Naive thymus-derived CD4-positive, alpha-beta T cell (primary cell): ENCODE measurements at regions not wholly inside any gene's neighbourhood (a gene's known extent, or its start where the extent isn't known, plus 50 kb on each side); places are given as distances from the start of the nearest gene placed in this dataset.

Experiments
- ATAC-seq: fragments of 150-1000 bp; cut with Tn5 transposase; 2 replicates; pipeline ENCODE4 v1.10.0; 2021; ENCODE audit warnings: mild to moderate bottlenecking, moderate library complexity
- CTCF ChIA-PET: fragments of 350-600 bp; sonication (Branson Sonifier 250); formaldehyde crosslinking; loops from one replicate; lab custom pipeline; 2021; ENCODE audit warnings: antibody characterized with exemption; lab: Charles Lee
- POLR2A ChIA-PET: fragments of 350-600 bp; sonication (Branson Sonifier 250); formaldehyde crosslinking; loops from one replicate; lab custom pipeline; 2021; ENCODE audit warnings: antibody characterized with exemption, inconsistent platforms; lab: Charles Lee
- DNase-seq, 9 donors: peaks; one replicate each; pipeline versions ENCODE4 v3.0.0 to v3.0.0-alpha.2; 2020 to 2022; ENCODE audit warnings: mixed read lengths in 1 of 9
- H3K27ac ChIP-seq: one replicate; pipeline ENCODE4 v1.7.0; 2013; ENCODE audit warnings: mild to moderate bottlenecking, low read depth, low read length, moderate library complexity
- H3K27me3 ChIP-seq, 2 donors: one replicate each; pipeline ENCODE4 v1.7.0; 2013; ENCODE audit warnings: low read length in 2 of 2, mild to moderate bottlenecking in 2 of 2, moderate library complexity in 2 of 2; ENCODE audit not compliant: control insufficient read depth in 2 of 2, insufficient read depth in 2 of 2
- H3K36me3 ChIP-seq, 3 experiments: 1 replicate in 2 of 3; 2 replicates in 1 of 3; pipeline ENCODE4 v1.7.0; 2013; ENCODE audit warnings: low read length in 3 of 3, mild to moderate bottlenecking in 3 of 3, moderate library complexity in 1 of 3; ENCODE audit not compliant: insufficient read depth in 3 of 3, control insufficient read depth in 2 of 3
- H3K4me1 ChIP-seq, 2 donors: one replicate each; pipeline ENCODE4 v1.7.0; 2013; ENCODE audit warnings: low read length in 2 of 2, mild to moderate bottlenecking in 2 of 2, moderate library complexity in 1 of 2; ENCODE audit not compliant: control insufficient read depth in 2 of 2, insufficient read depth in 2 of 2
- H3K4me3 ChIP-seq: 2 replicates; pipeline ENCODE4 v1.7.0; 2013; ENCODE audit warnings: mild to moderate bottlenecking, low read length
- H3K9me3 ChIP-seq, 3 experiments: 1 replicate in 2 of 3; 2 replicates in 1 of 3; pipeline ENCODE4 v1.7.0; 2013; ENCODE audit warnings: low read length in 3 of 3; ENCODE audit not compliant: control insufficient read depth in 2 of 3
- H3K27ac Mint-ChIP-seq, 9 donors: one replicate each; pipeline ENCODE4 v1.8.0; 2020 to 2022; ENCODE audit warnings: mixed read lengths in 9 of 9, mild to moderate bottlenecking in 8 of 9, moderate library complexity in 5 of 9, inconsistent platforms in 2 of 9
- H3K27me3 Mint-ChIP-seq, 5 donors: one replicate each; pipeline ENCODE4 v1.8.0; 2021 to 2022; ENCODE audit warnings: mixed read lengths in 5 of 5, mild to moderate bottlenecking in 1 of 5
- H3K36me3 Mint-ChIP-seq, 5 donors: one replicate each; pipeline ENCODE4 v1.8.0; 2020 to 2022; ENCODE audit warnings: mixed read lengths in 5 of 5, mild to moderate bottlenecking in 3 of 5, inconsistent platforms in 1 of 5
- H3K4me1 Mint-ChIP-seq, 7 donors: one replicate each; pipeline ENCODE4 v1.8.0; 2020 to 2022; ENCODE audit warnings: mixed read lengths in 7 of 7, mild to moderate bottlenecking in 3 of 7, inconsistent platforms in 1 of 7
- H3K4me3 Mint-ChIP-seq, 10 donors: one replicate each; pipeline ENCODE4 v1.8.0; 2020 to 2022; ENCODE audit warnings: mild to moderate bottlenecking in 10 of 10, mixed read lengths in 10 of 10, moderate library complexity in 6 of 10, inconsistent platforms in 2 of 10
- H3K9me3 Mint-ChIP-seq, 11 donors: one replicate each; pipeline ENCODE4 v1.8.0; 2020 to 2022; ENCODE audit warnings: mixed read lengths in 11 of 11, mild to moderate bottlenecking in 4 of 11, inconsistent platforms in 1 of 11, moderate library complexity in 1 of 11
- intact Hi-C, 2 donors: fragments of 100-400 bp; cut with micrococcal nuclease; formaldehyde crosslinking; loops; one replicate each; pipeline ENCODE4 v1.15.1; 2023

GRCh38 chr1:37085393-37085792, 51.1 kb upstream of the GRIK3 start:
- DNase-seq (no peak), ATAC-seq (no peak)
- no peaks in the 10 kb centered on the region for H3K36me3 ChIP-seq
- no peaks in the 10 kb centered on the region for H3K9me3 Mint-ChIP-seq
- H3K27ac Mint-ChIP-seq: no peak overlapping the region
- H3K9me3 ChIP-seq: no peaks in the 10 kb centered on the region
- ChIA-PET CTCF (no interaction called here), POLR2A (no interaction called here)
- H3K4me3 Mint-ChIP-seq: no peak overlapping the region
- intact Hi-C loops: no loop called here
- no peaks in the 10 kb centered on the region for H3K4me1 Mint-ChIP-seq
- H3K27me3 Mint-ChIP-seq: peaks cover 0 to 38% (median 23%) of the 10 kb centered on the region in 5 donors
- H3K36me3 Mint-ChIP-seq: no peaks in the 10 kb centered on the region
- H3K27me3 ChIP-seq: no peaks in the 10 kb centered on the region
- no peaks in the 10 kb centered on the region for H3K4me1 ChIP-seq
- no peak overlapping the region for H3K27ac ChIP-seq
- H3K4me3 ChIP-seq: no peak overlapping the region

- Mint-ChIP-seq H3K27ac (no peak overlapping the region), H3K9me3 (no peaks in the 10 kb centered on the region), H3K4me3 (no peak overlapping the region), H3K27me3 (peaks cover 0 to 48% (median 31%) of the 10 kb centered on the region in 5 donors), H3K36me3 (no peaks in the 10 kb centered on the region), H3K4me1 (no peaks in the 10 kb centered on the region)
- DNase-seq (no peak), ATAC-seq (no peak)
- no peaks in the 10 kb centered on the region for H3K4me1 ChIP-seq
- CTCF ChIA-PET: no interaction called here
- H3K27ac ChIP-seq: no peak overlapping the region
- H3K9me3 ChIP-seq: no peaks in the 10 kb centered on the region
- H3K36me3 ChIP-seq: no peaks in the 10 kb centered on the region
- H3K4me3 ChIP-seq: no peak overlapping the region
- intact Hi-C loops: no loop called here
- POLR2A ChIA-PET: no interaction called here
- H3K27me3 ChIP-seq: no peaks in the 10 kb centered on the region
Measured at GRCh38 chr1:37089750-37090149, 55.4 kb upstream of the GRIK3 start.

GRCh38 chr1:37090671-37091070, 56.4 kb upstream of the GRIK3 start:
- ATAC-seq (no peak), DNase-seq (no peak)
- H3K27me3 ChIP-seq: no peaks in the 10 kb centered on the region
- CTCF ChIA-PET: no interaction called here
- no peak overlapping the region for H3K4me3 Mint-ChIP-seq
- H3K9me3 ChIP-seq: no peaks in the 10 kb centered on the region
- H3K27ac Mint-ChIP-seq: no peak overlapping the region
- no peak overlapping the region for H3K27ac ChIP-seq
- no peaks in the 10 kb centered on the region for H3K4me1 Mint-ChIP-seq
- H3K36me3 ChIP-seq: no peaks in the 10 kb centered on the region
- POLR2A ChIA-PET: no interaction called here
- H3K36me3 Mint-ChIP-seq: no peaks in the 10 kb centered on the region
- intact Hi-C loops: no loop called here
- no peak overlapping the region for H3K4me3 ChIP-seq
- H3K4me1 ChIP-seq: no peaks in the 10 kb centered on the region
- no peaks in the 10 kb centered on the region for H3K9me3 Mint-ChIP-seq
- H3K27me3 Mint-ChIP-seq: peaks cover 0 to 45% (median 30%) of the 10 kb centered on the region in 5 donors

- Mint-ChIP-seq H3K4me3 (no peak overlapping the region), H3K36me3 (no peaks in the 10 kb centered on the region), H3K27me3 (peaks cover 0 to 58% (median 35%) of the 10 kb centered on the region in 5 donors), H3K27ac (no peak overlapping the region), H3K4me1 (peaks cover 0 to 1% (median 0%) of the 10 kb centered on the region in 7 donors), H3K9me3 (peaks cover 0 to 1% (median 0%) of the 10 kb centered on the region in 11 donors)
- no peaks in the 10 kb centered on the region for H3K9me3 ChIP-seq
- no peaks in the 10 kb centered on the region for H3K27me3 ChIP-seq
- no peak overlapping the region for H3K27ac ChIP-seq
- CTCF ChIA-PET: no interaction called here
- intact Hi-C loops: no loop called here
- DNase-seq (no peak), ATAC-seq (no peak)
- no peaks in the 10 kb centered on the region for H3K36me3 ChIP-seq
- H3K4me1 ChIP-seq: no peaks in the 10 kb centered on the region
- POLR2A ChIA-PET: no interaction called here
- H3K4me3 ChIP-seq: no peak overlapping the region
Measured at GRCh38 chr1:37092937-37093336, 58.6 kb upstream of the GRIK3 start.

- no peaks in the 10 kb centered on the region for H3K36me3 Mint-ChIP-seq
- H3K4me3 Mint-ChIP-seq: no peak overlapping the region
- intact Hi-C loops: no loop called here
- peaks cover 0 to 65% (median 39%) of the 10 kb centered on the region in 5 donors for H3K27me3 Mint-ChIP-seq
- CTCF ChIA-PET: no interaction called here
- DNase-seq (no peak), ATAC-seq (no peak)
- no peaks in the 10 kb centered on the region for H3K36me3 ChIP-seq
- peaks cover 0 to 1% (median 0%) of the 10 kb centered on the region in 7 donors for H3K4me1 Mint-ChIP-seq
- POLR2A ChIA-PET: no interaction called here
- no peaks in the 10 kb centered on the region for H3K9me3 ChIP-seq
- no peak overlapping the region for H3K27ac ChIP-seq
- no peak overlapping the region for H3K4me3 ChIP-seq
- H3K9me3 Mint-ChIP-seq: peaks cover 0 to 1% (median 0%) of the 10 kb centered on the region in 11 donors
- H3K27ac Mint-ChIP-seq: no peak overlapping the region
- no peaks in the 10 kb centered on the region for H3K27me3 ChIP-seq
- no peaks in the 10 kb centered on the region for H3K4me1 ChIP-seq
Measured at GRCh38 chr1:37094302-37094701, 60.0 kb upstream of the GRIK3 start.

- ChIA-PET POLR2A (no interaction called here), CTCF (no interaction called here)
- intact Hi-C loops: no loop called here
- Mint-ChIP-seq H3K9me3 (peaks cover 0 to 1% (median 0%) of the 10 kb centered on the region in 11 donors), H3K4me3 (no peak overlapping the region), H3K4me1 (peaks cover 0 to 1% (median 0%) of the 10 kb centered on the region in 7 donors), H3K27me3 (peaks cover 0 to 71% (median 30%) of the 10 kb centered on the region in 5 donors), H3K36me3 (no peaks in the 10 kb centered on the region), H3K27ac (no peak overlapping the region)
- Histone ChIP-seq H3K4me3 (no peak overlapping the region), H3K27me3 (no peaks in the 10 kb centered on the region), H3K36me3 (no peaks in the 10 kb centered on the region), H3K4me1 (no peaks in the 10 kb centered on the region), H3K9me3 (no peaks in the 10 kb centered on the region), H3K27ac (no peak overlapping the region)
- ATAC-seq (no peak), DNase-seq (no peak)
Measured at GRCh38 chr1:37096523-37096922, 62.2 kb upstream of the GRIK3 start.

GRCh38 chr1:37097731-37098130, 63.4 kb upstream of the GRIK3 start:
- ChIA-PET POLR2A (no interaction called here), CTCF (no interaction called here)
- ATAC-seq (no peak), DNase-seq (no peak)
- H3K4me3 ChIP-seq: no peak overlapping the region
- no peaks in the 10 kb centered on the region for H3K27me3 ChIP-seq
- no peak overlapping the region for H3K27ac ChIP-seq
- Mint-ChIP-seq H3K9me3 (peaks cover 0 to 3% (median 0%) of the 10 kb centered on the region in 11 donors), H3K36me3 (no peaks in the 10 kb centered on the region), H3K27me3 (peaks cover 2 to 71% (median 31%) of the 10 kb centered on the region in 5 donors), H3K4me3 (no peak overlapping the region), H3K4me1 (peaks cover 0 to 3% (median 0%) of the 10 kb centered on the region in 7 donors), H3K27ac (no peak overlapping the region)
- no peaks in the 10 kb centered on the region for H3K9me3 ChIP-seq
- H3K36me3 ChIP-seq: no peaks in the 10 kb centered on the region
- intact Hi-C loops: no loop called here
- H3K4me1 ChIP-seq: no peaks in the 10 kb centered on the region
